Endothelial cell of umbilical vein (primary cell): ENCODE measurements at regions not wholly inside any gene's neighbourhood (a gene's known extent, or its start where the extent isn't known, plus 50 kb on each side); places are given as distances from the start of the nearest gene placed in this dataset.

ENCODE experiments used
- GATA2 ChIP-seq: IDR thresholded peaks from 2 replicates; pipeline ENCODE4 v1.7.0; 2011; ENCODE audit warnings: low read depth, mild to moderate bottlenecking, moderate library complexity, mixed read lengths, low read length; ENCODE audit not compliant: insufficient read length, insufficient read depth
- POLR2A ChIP-seq: IDR thresholded peaks from 2 replicates; pipeline ENCODE4 v1.6.1; 2012; ENCODE audit warnings: low read depth, mild to moderate bottlenecking, control low read depth, low read length
- TF ChIP-seq, protein P1 (sequence below), 2 donors: IDR thresholded peaks; 1 replicate in 1 of 2; 2 replicates in 1 of 2; pipeline ENCODE4 v1.5.1; 2011; ENCODE audit warnings: low read length in 2 of 2, mild to moderate bottlenecking in 2 of 2, moderate library complexity in 2 of 2, control low read depth in 1 of 2, inconsistent platforms in 1 of 2, low read depth in 1 of 2; ENCODE audit not compliant: insufficient read depth in 1 of 2; ENCODE audit errors: extremely low read depth in 1 of 2
- TF ChIP-seq, protein P2 (sequence below): IDR thresholded peaks from 2 replicates; pipeline ENCODE4 v1.6.1; 2011; ENCODE audit not compliant: insufficient read depth, insufficient read length

DNA sequence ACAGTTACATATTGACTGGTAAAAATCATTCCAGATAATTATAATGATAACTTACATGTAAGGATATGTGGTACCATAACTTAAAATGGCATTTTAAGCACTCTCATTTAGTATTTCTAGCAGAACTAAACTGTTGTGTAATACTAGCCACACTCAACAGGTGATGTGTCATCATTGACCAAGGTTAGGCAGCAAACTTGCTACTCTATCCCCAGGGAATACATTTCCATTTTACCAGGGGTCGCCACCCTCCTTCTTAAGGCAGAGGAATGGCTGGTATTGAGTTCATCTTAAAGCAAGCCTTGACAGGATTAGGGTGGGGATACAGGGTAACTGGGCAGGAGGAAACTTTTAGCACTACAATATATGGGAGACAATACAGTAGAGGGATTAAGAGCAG is 259.8 kb upstream of the CAMK1G start:
- TF ChIP-seq, protein P1, sequence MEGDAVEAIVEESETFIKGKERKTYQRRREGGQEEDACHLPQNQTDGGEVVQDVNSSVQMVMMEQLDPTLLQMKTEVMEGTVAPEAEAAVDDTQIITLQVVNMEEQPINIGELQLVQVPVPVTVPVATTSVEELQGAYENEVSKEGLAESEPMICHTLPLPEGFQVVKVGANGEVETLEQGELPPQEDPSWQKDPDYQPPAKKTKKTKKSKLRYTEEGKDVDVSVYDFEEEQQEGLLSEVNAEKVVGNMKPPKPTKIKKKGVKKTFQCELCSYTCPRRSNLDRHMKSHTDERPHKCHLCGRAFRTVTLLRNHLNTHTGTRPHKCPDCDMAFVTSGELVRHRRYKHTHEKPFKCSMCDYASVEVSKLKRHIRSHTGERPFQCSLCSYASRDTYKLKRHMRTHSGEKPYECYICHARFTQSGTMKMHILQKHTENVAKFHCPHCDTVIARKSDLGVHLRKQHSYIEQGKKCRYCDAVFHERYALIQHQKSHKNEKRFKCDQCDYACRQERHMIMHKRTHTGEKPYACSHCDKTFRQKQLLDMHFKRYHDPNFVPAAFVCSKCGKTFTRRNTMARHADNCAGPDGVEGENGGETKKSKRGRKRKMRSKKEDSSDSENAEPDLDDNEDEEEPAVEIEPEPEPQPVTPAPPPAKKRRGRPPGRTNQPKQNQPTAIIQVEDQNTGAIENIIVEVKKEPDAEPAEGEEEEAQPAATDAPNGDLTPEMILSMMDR (IDR thresholded peaks at IDR 0.05; ENCODE audit: extremely low read depth in 1 of 2, insufficient read depth in 1 of 2, low read depth in 1 of 2, low read length in 2 of 2) = no peak
- TF ChIP-seq, protein P2, sequence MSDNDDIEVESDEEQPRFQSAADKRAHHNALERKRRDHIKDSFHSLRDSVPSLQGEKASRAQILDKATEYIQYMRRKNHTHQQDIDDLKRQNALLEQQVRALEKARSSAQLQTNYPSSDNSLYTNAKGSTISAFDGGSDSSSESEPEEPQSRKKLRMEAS = no peak
- TF ChIP-seq GATA2 (no peak), POLR2A (no peak)
